OCI-LY1 (cell line): ENCODE measurements at regions not wholly inside any gene's neighbourhood (a gene's known extent, or its start where the extent isn't known, plus 50 kb on each side); places are given as distances from the start of the nearest gene placed in this dataset.

ENCODE experiments used
- H2AFZ ChIP-seq: fragments of 200-600 bp; sonication (generic), shearing (Covaris generic); 2 replicates; pipeline ENCODE4 v1.6.0; 2014; ENCODE audit warnings: antibody characterized with exemption, mild to moderate bottlenecking, low read length
- H3F3A ChIP-seq: fragments of 200-600 bp; sonication (generic), shearing (Covaris generic); 2 replicates; pipeline ENCODE4 v1.6.0; 2014; ENCODE audit warnings: mild to moderate bottlenecking, antibody characterized with exemption, low read length, moderate library complexity; ENCODE audit not compliant: insufficient read depth
- H3K27ac ChIP-seq: fragments of 200-600 bp; sonication (generic); 2 replicates; pipeline ENCODE4 v1.5.1; 2014; ENCODE audit warnings: low read length, mixed run types, mild to moderate bottlenecking, low read depth; ENCODE audit not compliant: poor library complexity, severe bottlenecking
- H3K27me3 ChIP-seq: fragments of 200-600 bp; sonication (generic); 2 replicates; pipeline ENCODE4 v1.6.0; 2014; ENCODE audit warnings: antibody characterized with exemption, mild to moderate bottlenecking, low read length, moderate library complexity; ENCODE audit not compliant: insufficient read depth
- H3K36me3 ChIP-seq: fragments of 200-600 bp; sonication (generic); 2 replicates; pipeline ENCODE4 v1.6.1; 2014; ENCODE audit warnings: mild to moderate bottlenecking, antibody characterized with exemption, low read length, moderate library complexity, mixed read lengths; ENCODE audit not compliant: insufficient read depth
- H3K4me1 ChIP-seq: fragments of 200-600 bp; sonication (generic); 2 replicates; pipeline ENCODE4 v1.5.1; 2014; ENCODE audit warnings: mild to moderate bottlenecking, low read length, moderate library complexity; ENCODE audit not compliant: insufficient read depth, severe bottlenecking
- H3K4me2 ChIP-seq: fragments of 200-600 bp; sonication (generic), shearing (Covaris generic); 2 replicates; pipeline ENCODE4 v1.6.1; 2014; ENCODE audit warnings: low read length
- H3K4me3 ChIP-seq: fragments of 200-600 bp; sonication (generic); 2 replicates; pipeline ENCODE4 v1.5.1; 2014; ENCODE audit warnings: low read length, low read depth, mild to moderate bottlenecking, mixed read lengths; ENCODE audit not compliant: poor library complexity, severe bottlenecking
- H3K79me2 ChIP-seq: fragments of 200-600 bp; shearing (Covaris generic); 2 replicates; pipeline ENCODE4 v1.6.1; 2016; ENCODE audit warnings: mixed run types, low read length, mixed read lengths; ENCODE audit not compliant: insufficient read depth
- H3K9ac ChIP-seq: fragments of 200-600 bp; sonication (generic), shearing (Covaris generic); 2 replicates; pipeline ENCODE4 v1.6.1; 2014; ENCODE audit warnings: mild to moderate bottlenecking, low read length, mixed read lengths
- H3K9me2 ChIP-seq: fragments of 200-600 bp; sonication (generic), shearing (Covaris generic); 2 replicates; pipeline ENCODE4 v1.6.1; 2014; ENCODE audit warnings: low read depth, mild to moderate bottlenecking, low read length, mixed read lengths
- H3K9me3 ChIP-seq: fragments of 200-600 bp; shearing (Covaris generic); 2 replicates; pipeline ENCODE4 v1.6.1; 2014; ENCODE audit warnings: low read length, mixed read lengths
- H4K20me1 ChIP-seq: fragments of 200-600 bp; sonication (generic), shearing (Covaris generic); 2 replicates; pipeline ENCODE4 v1.6.0; 2016; ENCODE audit warnings: mild to moderate bottlenecking, low read length; ENCODE audit not compliant: insufficient read depth
- CTCF ChIP-seq: fragments of 200-600 bp; sonication (generic), shearing (Covaris generic); IDR thresholded peaks from 2 replicates; pipeline ENCODE4 v1.5.1; 2017; ENCODE audit warnings: mild to moderate bottlenecking, antibody characterized with exemption, low read length, moderate library complexity, mixed read lengths
- EZH2 ChIP-seq: fragments of 200-600 bp; sonication (generic), shearing (Covaris generic); IDR thresholded peaks from 2 replicates; pipeline ENCODE4 v1.8.0; 2017; ENCODE audit warnings: borderline replicate concordance, mixed run types, mild to moderate bottlenecking, antibody characterized with exemption, low read length, moderate library complexity, mixed read lengths

- no peak for TF ChIP-seq CTCF
- TF ChIP-seq EZH2, result no peak
- Histone ChIP-seq H3F3A (no peaks in the 10 kb centered on the region), H3K79me2 (no peaks in the 10 kb centered on the region), H3K4me2 (no peak overlapping the region), H3K4me3 (no peak overlapping the region), H3K9me2 (no peaks in the 10 kb centered on the region), H4K20me1 (no peaks in the 10 kb centered on the region), H3K9ac (no peak overlapping the region), H3K36me3 (no peaks in the 10 kb centered on the region), H3K27ac (no peak overlapping the region), H2AFZ (no peak overlapping the region), H3K27me3 (no peaks in the 10 kb centered on the region), H3K9me3 (no peaks in the 10 kb centered on the region), H3K4me1 (no peaks in the 10 kb centered on the region)
Measured at GRCh38 chr18:75937306-75937705, 509.8 kb upstream of the SMIM21 start.

- no peaks in the 10 kb centered on the region for H3K4me1 ChIP-seq
- no peak overlapping the region for H3K4me2 ChIP-seq
- H3K79me2 ChIP-seq, result no peaks in the 10 kb centered on the region
- H2AFZ ChIP-seq, result no peak overlapping the region
- TF ChIP-seq EZH2 (no peak), CTCF (no peak)
- no peaks in the 10 kb centered on the region for H3K27me3 ChIP-seq
- H3K9me2 ChIP-seq, result no peaks in the 10 kb centered on the region
- H3K36me3 ChIP-seq, result no peaks in the 10 kb centered on the region
- no peaks in the 10 kb centered on the region for H4K20me1 ChIP-seq
- no peak overlapping the region for H3K9ac ChIP-seq
- no peak overlapping the region for H3K27ac ChIP-seq
- no peaks in the 10 kb centered on the region for H3F3A ChIP-seq
- H3K4me3 ChIP-seq, result no peak overlapping the region
- H3K9me3 ChIP-seq, result no peaks in the 10 kb centered on the region
Measured at GRCh38 chr18:75936862-75937261, 509.4 kb upstream of the SMIM21 start.

GRCh38 chr18:75931079-75931478 lies 503.6 kb upstream of the SMIM21 start:
- Histone ChIP-seq H3K9me2 (no peaks in the 10 kb centered on the region), H3K9ac (no peak overlapping the region), H3K4me3 (no peak overlapping the region), H3K27ac (no peak overlapping the region), H2AFZ (no peak overlapping the region), H3K36me3 (no peaks in the 10 kb centered on the region), H3K4me2 (no peak overlapping the region), H4K20me1 (no peaks in the 10 kb centered on the region), H3K4me1 (no peaks in the 10 kb centered on the region), H3K9me3 (no peaks in the 10 kb centered on the region), H3K79me2 (no peaks in the 10 kb centered on the region), H3F3A (no peaks in the 10 kb centered on the region), H3K27me3 (no peaks in the 10 kb centered on the region)
- TF ChIP-seq EZH2 (no peak), CTCF (no peak)
